GM12873 (cell line): ENCODE measurements at regions not wholly inside any gene's neighbourhood (a gene's known extent, or its start where the extent isn't known, plus 50 kb on each side); places are given as distances from the start of the nearest gene placed in this dataset.

ENCODE experiments used
- TF ChIP-seq, protein P1 (sequence below): IDR thresholded peaks from 2 replicates; pipeline ENCODE4 v1.5.1; 2012; ENCODE audit warnings: low read depth, mild to moderate bottlenecking, moderate library complexity, low read length, control low read depth; ENCODE audit not compliant: insufficient read depth; ENCODE audit errors: missing control alignments

- TF ChIP-seq, protein P1, sequence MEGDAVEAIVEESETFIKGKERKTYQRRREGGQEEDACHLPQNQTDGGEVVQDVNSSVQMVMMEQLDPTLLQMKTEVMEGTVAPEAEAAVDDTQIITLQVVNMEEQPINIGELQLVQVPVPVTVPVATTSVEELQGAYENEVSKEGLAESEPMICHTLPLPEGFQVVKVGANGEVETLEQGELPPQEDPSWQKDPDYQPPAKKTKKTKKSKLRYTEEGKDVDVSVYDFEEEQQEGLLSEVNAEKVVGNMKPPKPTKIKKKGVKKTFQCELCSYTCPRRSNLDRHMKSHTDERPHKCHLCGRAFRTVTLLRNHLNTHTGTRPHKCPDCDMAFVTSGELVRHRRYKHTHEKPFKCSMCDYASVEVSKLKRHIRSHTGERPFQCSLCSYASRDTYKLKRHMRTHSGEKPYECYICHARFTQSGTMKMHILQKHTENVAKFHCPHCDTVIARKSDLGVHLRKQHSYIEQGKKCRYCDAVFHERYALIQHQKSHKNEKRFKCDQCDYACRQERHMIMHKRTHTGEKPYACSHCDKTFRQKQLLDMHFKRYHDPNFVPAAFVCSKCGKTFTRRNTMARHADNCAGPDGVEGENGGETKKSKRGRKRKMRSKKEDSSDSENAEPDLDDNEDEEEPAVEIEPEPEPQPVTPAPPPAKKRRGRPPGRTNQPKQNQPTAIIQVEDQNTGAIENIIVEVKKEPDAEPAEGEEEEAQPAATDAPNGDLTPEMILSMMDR: no peak
Measured at GRCh38 chr5:158510479-158510878, 589.2 kb downstream of the EBF1 start.

DNA sequence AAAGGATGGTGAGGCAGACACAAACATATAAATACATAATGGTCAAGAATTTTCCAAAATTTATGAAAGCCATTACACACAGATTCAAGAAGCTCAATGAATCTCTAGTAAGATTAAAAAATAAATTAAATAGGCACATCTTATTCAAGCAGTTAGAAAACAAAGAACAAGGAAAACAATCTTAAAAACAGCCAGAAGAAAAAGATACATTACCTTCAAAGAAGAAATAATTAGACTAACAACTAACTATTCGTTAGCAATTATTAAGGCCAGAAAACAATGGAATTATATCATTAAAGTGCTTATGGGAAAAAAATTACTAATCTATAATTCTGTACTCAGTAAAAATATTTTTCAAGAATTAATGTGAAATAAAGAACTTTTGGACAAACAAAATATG, 593.1 kb downstream of the EBF1 start:
- TF ChIP-seq, protein P1: no peak

DNA sequence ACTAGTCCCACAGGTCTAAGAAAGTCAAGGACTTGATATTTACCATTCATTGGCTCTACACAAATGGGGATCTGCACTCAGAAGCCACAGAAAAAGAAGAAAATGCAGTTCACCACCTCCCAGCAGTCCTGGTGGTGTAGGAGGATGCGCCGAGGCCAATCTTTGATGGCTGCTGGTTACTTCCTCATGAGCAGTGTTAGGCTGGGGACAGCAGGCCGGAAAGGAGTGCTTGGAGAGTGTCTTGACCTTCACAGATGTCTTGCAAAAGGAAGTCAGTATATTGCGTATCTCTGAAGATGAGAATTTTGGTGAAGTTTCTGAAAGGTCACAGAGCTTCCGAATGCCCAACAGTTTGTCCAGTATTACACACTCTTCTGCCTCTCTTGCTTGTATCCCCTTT, 597.0 kb downstream of the EBF1 start:
- TF ChIP-seq, protein P1: no peak

DNA sequence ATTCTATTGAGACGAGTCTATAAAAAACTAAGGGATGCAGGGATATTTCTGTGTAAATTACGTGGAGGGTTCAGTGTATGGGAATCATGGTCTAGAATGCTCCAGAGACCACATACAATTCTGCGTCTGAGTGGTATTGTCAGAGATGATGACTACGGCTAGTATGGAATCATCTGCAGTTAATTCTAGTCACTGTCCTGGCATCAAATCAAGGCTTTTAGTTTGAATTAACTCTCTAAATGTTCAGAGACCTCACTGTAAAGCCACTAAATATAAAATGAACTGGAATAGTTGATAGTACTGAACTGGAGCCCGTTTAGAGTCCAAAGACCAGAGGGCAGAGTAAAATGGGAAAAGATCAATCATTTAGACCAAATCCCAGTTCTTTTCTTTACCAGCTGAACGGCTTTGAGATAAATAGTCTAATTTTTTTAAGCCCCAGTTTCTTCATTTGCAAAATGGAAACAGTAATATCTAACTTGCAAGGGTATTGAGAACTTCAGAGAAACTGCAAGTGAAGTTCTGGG, 599.8 kb downstream of the EBF1 start:
- TF ChIP-seq, protein P1: no peak

DNA sequence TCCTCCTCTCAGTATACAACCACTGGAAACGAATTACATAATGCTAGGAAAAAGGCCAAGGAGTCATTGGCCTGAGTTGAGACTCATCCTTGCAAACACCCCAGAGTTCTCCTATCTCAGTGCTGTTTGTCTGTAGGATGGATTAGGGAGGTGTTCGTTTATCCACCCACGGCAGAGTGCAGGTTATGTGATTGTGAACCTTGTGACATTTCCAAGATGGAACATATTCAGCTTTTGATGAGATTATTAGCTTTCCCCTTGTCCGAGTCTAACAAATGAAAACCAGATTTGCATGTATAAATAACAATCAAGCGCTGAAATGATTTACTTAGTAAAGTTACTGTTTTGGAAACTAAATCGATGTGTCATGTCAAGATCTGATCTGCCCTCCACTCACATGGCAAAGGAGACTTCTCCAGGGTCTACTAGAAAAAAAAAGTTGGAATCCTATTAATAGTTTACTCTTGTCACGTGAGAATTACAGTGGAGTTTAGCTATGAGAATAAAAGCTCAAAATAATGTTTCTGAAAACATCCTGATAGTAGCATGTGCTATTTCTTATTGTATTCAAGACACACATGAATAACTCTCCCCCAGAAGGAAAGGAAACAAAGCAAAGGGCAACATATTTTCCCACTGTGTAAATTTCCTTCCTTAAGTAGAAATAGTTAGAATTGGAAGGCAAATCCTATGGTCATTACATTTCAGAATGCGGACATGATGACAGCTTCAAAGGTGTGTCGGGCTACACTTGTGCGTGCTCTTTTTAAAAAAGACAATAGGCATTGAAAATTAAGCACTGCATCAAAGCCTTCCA, 600.4 kb downstream of the EBF1 start:
- TF ChIP-seq, protein P1: no peak

- TF ChIP-seq, protein P1: no peak
Measured at GRCh38 chr5:158496624-158497023, 603.1 kb downstream of the EBF1 start.

DNA sequence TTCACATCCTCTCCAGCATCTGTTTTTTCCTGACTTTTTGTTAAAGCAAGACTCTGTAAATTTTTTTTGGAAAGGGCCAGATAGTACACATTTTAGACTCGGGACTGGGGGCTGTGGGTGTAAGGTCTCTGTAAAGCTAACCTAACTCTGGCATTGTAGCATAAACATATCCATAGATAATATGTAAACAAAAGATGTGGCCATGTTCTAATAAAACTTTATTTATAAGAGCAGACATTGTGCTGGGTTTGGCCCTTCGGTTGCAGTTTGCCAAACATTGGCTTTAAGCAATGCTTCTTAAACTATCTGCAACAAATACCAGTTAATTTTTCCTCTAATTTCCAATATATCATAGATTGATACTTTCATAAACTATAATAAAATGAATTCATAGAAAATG, 605.2 kb downstream of the EBF1 start:
- TF ChIP-seq, protein P1: no peak
